Endothelial cell (in vitro differentiated cells): ENCODE measurements at regions not wholly inside any gene's neighbourhood (a gene's known extent, or its start where the extent isn't known, plus 50 kb on each side); places are given as distances from the start of the nearest gene placed in this dataset.

Experiments
- DNase-seq: peaks from one replicate; pipeline ENCODE4 v3.0.0; 2021; ENCODE audit warnings: low spot score
- H3K27ac Mint-ChIP-seq: one replicate; pipeline ENCODE4 v1.8.0; 2021; ENCODE audit warnings: mixed read lengths, inconsistent platforms; ENCODE audit not compliant: unreplicated experiment
- H3K27me3 Mint-ChIP-seq: one replicate; pipeline ENCODE4 v1.8.0; 2021; ENCODE audit warnings: mild to moderate bottlenecking, moderate library complexity, mixed read lengths, inconsistent platforms; ENCODE audit not compliant: unreplicated experiment
- H3K36me3 Mint-ChIP-seq: one replicate; pipeline ENCODE4 v1.8.0; 2021; ENCODE audit warnings: mild to moderate bottlenecking, low read depth, mixed read lengths, inconsistent platforms; ENCODE audit not compliant: unreplicated experiment
- H3K4me1 Mint-ChIP-seq: one replicate; pipeline ENCODE4 v1.8.0; 2021; ENCODE audit warnings: mild to moderate bottlenecking, mixed read lengths, inconsistent platforms; ENCODE audit not compliant: unreplicated experiment
- H3K4me3 Mint-ChIP-seq: one replicate; pipeline ENCODE4 v1.8.0; 2021; ENCODE audit warnings: mild to moderate bottlenecking, mixed read lengths, inconsistent platforms; ENCODE audit not compliant: unreplicated experiment
- H3K9me3 Mint-ChIP-seq: one replicate; pipeline ENCODE4 v1.8.0; 2021; ENCODE audit warnings: mixed read lengths, inconsistent platforms; ENCODE audit not compliant: unreplicated experiment
- CTCF ChIP-seq: fragments of 200-600 bp; sonication (generic); IDR thresholded peaks from one replicate; pipeline ENCODE4 v1.5.0; 2021; ENCODE audit warnings: antibody characterized with exemption; ENCODE audit not compliant: unreplicated experiment

GRCh38 chr5:89950234-89950633 is 459.3 kb downstream of the CETN3 start:
- Mint-ChIP-seq H3K27ac (no peak overlapping the region), H3K9me3 (no peaks in the 10 kb centered on the region), H3K36me3 (no peaks in the 10 kb centered on the region), H3K4me3 (no peak overlapping the region), H3K27me3 (no peaks in the 10 kb centered on the region), H3K4me1 (no peaks in the 10 kb centered on the region)
- no peak for TF ChIP-seq CTCF
- no peak for DNase-seq

- no peak for DNase-seq
- Mint-ChIP-seq H3K27ac (no peak overlapping the region), H3K36me3 (no peaks in the 10 kb centered on the region), H3K9me3 (no peaks in the 10 kb centered on the region), H3K4me3 (no peak overlapping the region), H3K4me1 (no peaks in the 10 kb centered on the region), H3K27me3 (no peaks in the 10 kb centered on the region)
- no peak for TF ChIP-seq CTCF
Observed at GRCh38 chr5:89948977-89949376, 460.6 kb downstream of the CETN3 start.

GRCh38 chr5:89946916-89947315 is 462.6 kb downstream of the CETN3 start:
- Mint-ChIP-seq H3K27me3 (no peaks in the 10 kb centered on the region), H3K4me1 (no peaks in the 10 kb centered on the region), H3K4me3 (no peak overlapping the region), H3K27ac (no peak overlapping the region), H3K9me3 (no peaks in the 10 kb centered on the region), H3K36me3 (no peaks in the 10 kb centered on the region)
- DNase-seq = no peak
- TF ChIP-seq CTCF = no peak

- no peaks in the 10 kb centered on the region for H3K27me3 Mint-ChIP-seq
- H3K36me3 Mint-ChIP-seq = no peaks in the 10 kb centered on the region
- H3K4me1 Mint-ChIP-seq = no peaks in the 10 kb centered on the region
- no peaks in the 10 kb centered on the region for H3K9me3 Mint-ChIP-seq
- no peak overlapping the region for H3K4me3 Mint-ChIP-seq
- no peak for DNase-seq
- no peak for TF ChIP-seq CTCF
- no peak overlapping the region for H3K27ac Mint-ChIP-seq
Observed at GRCh38 chr5:89946508-89946907, 463.0 kb downstream of the CETN3 start.

- no peaks in the 10 kb centered on the region for H3K36me3 Mint-ChIP-seq
Observed at GRCh38 chr5:89942171-89942570, 467.4 kb downstream of the CETN3 start.

More at GRCh38 chr5:89942171-89942570, 467.4 kb downstream of the CETN3 start:
- Mint-ChIP-seq H3K27ac (no peak overlapping the region), H3K4me1 (no peaks in the 10 kb centered on the region), H3K27me3 (no peaks in the 10 kb centered on the region), H3K4me3 (no peak overlapping the region), H3K9me3 (no peaks in the 10 kb centered on the region)
- TF ChIP-seq CTCF = no peak
- DNase-seq = no peak
